Esophagus squamous epithelium (tissue), 4 donors: ENCODE measurements at regions not wholly inside any gene's neighbourhood (a gene's known extent, or its start where the extent isn't known, plus 50 kb on each side); places are given as distances from the start of the nearest gene placed in this dataset.
"Not testable (repeated sequence)": the region's sequence is repeated elsewhere in the genome, so short reads cannot be mapped to it uniquely, and the experiment has no call there.

Source experiments
- POLR2A ChIP-seq, 4 donors: fragments of 450-650 bp; IDR thresholded peaks; one replicate each; pipeline ENCODE4 v1.6.1; 2017; ENCODE audit warnings: antibody characterized with exemption in 4 of 4, mild to moderate bottlenecking in 4 of 4, moderate library complexity in 3 of 4
- TF ChIP-seq, protein P1 (sequence below), 6 experiments: fragments of 450-650 bp in 4 of 6; fragments of 200-600 bp in 2 of 6; sonication (generic) in 2 of 6; IDR thresholded peaks; one replicate each; pipeline ENCODE4 v1.5.1; 2016 to 2019; ENCODE audit warnings: antibody characterized with exemption in 6 of 6, mild to moderate bottlenecking in 4 of 6, moderate library complexity in 4 of 6

DNA sequence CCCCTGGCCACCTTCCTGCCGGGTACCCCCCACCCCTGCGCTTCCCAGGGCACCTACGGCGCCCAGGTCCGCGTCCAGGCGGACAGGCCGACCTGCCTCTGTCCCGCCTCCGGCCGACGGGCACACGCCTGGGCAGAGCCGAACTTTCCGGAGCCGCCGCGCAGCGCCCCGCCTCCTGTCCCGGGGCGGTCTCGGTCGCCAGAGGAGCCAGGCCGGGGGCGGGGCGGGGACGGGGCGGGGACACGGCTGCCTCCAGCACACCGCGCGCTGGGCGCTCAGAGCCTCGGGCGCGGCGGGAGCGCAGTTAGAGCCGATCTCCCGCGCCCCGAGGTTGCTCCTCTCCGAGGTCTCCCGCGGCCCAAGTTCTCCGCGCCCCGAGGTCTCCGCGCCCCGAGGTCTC, 5499.1 kb upstream of the TPTE start:
- not testable (repeated sequence) for TF ChIP-seq POLR2A (IDR thresholded peaks at IDR 0.05)
- TF ChIP-seq, protein P1, sequence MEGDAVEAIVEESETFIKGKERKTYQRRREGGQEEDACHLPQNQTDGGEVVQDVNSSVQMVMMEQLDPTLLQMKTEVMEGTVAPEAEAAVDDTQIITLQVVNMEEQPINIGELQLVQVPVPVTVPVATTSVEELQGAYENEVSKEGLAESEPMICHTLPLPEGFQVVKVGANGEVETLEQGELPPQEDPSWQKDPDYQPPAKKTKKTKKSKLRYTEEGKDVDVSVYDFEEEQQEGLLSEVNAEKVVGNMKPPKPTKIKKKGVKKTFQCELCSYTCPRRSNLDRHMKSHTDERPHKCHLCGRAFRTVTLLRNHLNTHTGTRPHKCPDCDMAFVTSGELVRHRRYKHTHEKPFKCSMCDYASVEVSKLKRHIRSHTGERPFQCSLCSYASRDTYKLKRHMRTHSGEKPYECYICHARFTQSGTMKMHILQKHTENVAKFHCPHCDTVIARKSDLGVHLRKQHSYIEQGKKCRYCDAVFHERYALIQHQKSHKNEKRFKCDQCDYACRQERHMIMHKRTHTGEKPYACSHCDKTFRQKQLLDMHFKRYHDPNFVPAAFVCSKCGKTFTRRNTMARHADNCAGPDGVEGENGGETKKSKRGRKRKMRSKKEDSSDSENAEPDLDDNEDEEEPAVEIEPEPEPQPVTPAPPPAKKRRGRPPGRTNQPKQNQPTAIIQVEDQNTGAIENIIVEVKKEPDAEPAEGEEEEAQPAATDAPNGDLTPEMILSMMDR (IDR thresholded peaks at IDR 0.05): not testable (repeated sequence)
